PC-9 (cell line): ENCODE measurements at regions not wholly inside any gene's neighbourhood (a gene's known extent, or its start where the extent isn't known, plus 50 kb on each side); places are given as distances from the start of the nearest gene placed in this dataset.
"Not testable (repeated sequence)": the region's sequence is repeated elsewhere in the genome, so short reads cannot be mapped to it uniquely, and the experiment has no call there.

Source experiments
- BruUV-seq: library from RNA; stranded (reverse); fragments of 400-500 nt; replicated peaks from 2 replicates; lab custom pipeline; 2021; lab: Mats Ljungman, UMichigan
- CTCF ChIA-PET: fragments of 300-600 bp; sonication (Branson Sonifier 250); formaldehyde crosslinking; loops from one replicate; lab custom pipeline; 2022; ENCODE audit warnings: antibody characterized with exemption; lab: Charles Lee
- POLR2A ChIA-PET: fragments of 300-600 bp; sonication (Branson Sonifier 250); formaldehyde crosslinking; loops from one replicate; lab custom pipeline; 2022; ENCODE audit warnings: antibody characterized with exemption; ENCODE audit not compliant: unreplicated experiment; lab: Charles Lee
- DNase-seq, 2 experiments: peaks; one replicate each; pipeline versions ENCODE4 v3.0.0 to v3.0.0-alpha.2; 2015 to 2022; ENCODE audit warnings: mixed read lengths in 1 of 2
- H2AFZ ChIP-seq: fragments of 200-600 bp; sonication (generic); 2 replicates; pipeline ENCODE4 v1.8.1; 2017; ENCODE audit warnings: antibody characterized with exemption
- H3F3A ChIP-seq: fragments of 200-600 bp; sonication (generic); 2 replicates; pipeline ENCODE4 v1.8.1; 2017; ENCODE audit warnings: antibody characterized with exemption, mild to moderate bottlenecking, low read depth; ENCODE audit not compliant: insufficient read depth
- H3K27ac ChIP-seq: fragments of 200-600 bp; sonication (generic); 2 replicates; pipeline ENCODE4 v1.6.1; 2016; ENCODE audit warnings: mixed run types
- H3K27me3 ChIP-seq: fragments of 200-600 bp; sonication (generic); 2 replicates; pipeline ENCODE4 v1.6.1; 2016; ENCODE audit warnings: low read depth, mixed run types; ENCODE audit not compliant: insufficient read depth
- H3K36me3 ChIP-seq: fragments of 200-600 bp; sonication (generic); 2 replicates; pipeline ENCODE4 v1.6.1; 2016; ENCODE audit warnings: low read depth, mixed run types
- H3K4me1 ChIP-seq: fragments of 200-600 bp; sonication (generic); replicated peaks from 2 replicates; pipeline ENCODE4 v1.6.1; 2016; ENCODE audit warnings: mixed run types; ENCODE audit not compliant: insufficient read depth
- H3K4me2 ChIP-seq: fragments of 200-600 bp; sonication (generic); 2 replicates; pipeline ENCODE4 v1.6.1; 2017; ENCODE audit warnings: mixed run types
- H3K4me3 ChIP-seq: fragments of 200-600 bp; sonication (generic); 2 replicates; pipeline ENCODE4 v1.6.1; 2016; ENCODE audit warnings: mixed run types
- H3K79me2 ChIP-seq: fragments of 200-600 bp; sonication (generic); 2 replicates; pipeline ENCODE4 v1.6.1; 2017; ENCODE audit warnings: low read depth, mixed run types
- H3K9me2 ChIP-seq: fragments of 200-600 bp; sonication (generic); 2 replicates; pipeline ENCODE4 v1.8.1; 2017; ENCODE audit warnings: mild to moderate bottlenecking; ENCODE audit not compliant: insufficient read depth
- H3K9me3 ChIP-seq: fragments of 200-600 bp; sonication (generic); 2 replicates; pipeline ENCODE4 v1.8.1; 2016; ENCODE audit warnings: low read depth; ENCODE audit not compliant: insufficient read depth
- H4K20me1 ChIP-seq: fragments of 200-600 bp; sonication (generic); 2 replicates; pipeline ENCODE4 v1.8.1; 2017; ENCODE audit not compliant: insufficient read depth
- EZH2 ChIP-seq: fragments of 200-600 bp; sonication (generic); IDR thresholded peaks from 2 replicates; pipeline ENCODE4 v1.8.0; 2017; ENCODE audit warnings: antibody characterized with exemption, low read depth
- intact Hi-C: fragments of 100-400 bp; cut with micrococcal nuclease; formaldehyde crosslinking; loops from one replicate; pipeline ENCODE4 v1.10.0; 2022; ENCODE audit not compliant: unreplicated experiment
- TF ChIP-seq, protein P1 (sequence below): fragments of 200-600 bp; sonication (generic); conservative IDR thresholded peaks from 2 replicates; pipeline ENCODE4 v1.6.1; 2017; ENCODE audit warnings: mixed run types, antibody characterized with exemption, mild to moderate bottlenecking, moderate library complexity

- DNase-seq = no peak
- H3K9me3 ChIP-seq = no peaks in the 10 kb centered on the region; the same call in 1 of the 2 replicates
- no TSS peak for BruUV-seq
- no peaks in the 10 kb centered on the region for H3K79me2 ChIP-seq
- H3K9me2 ChIP-seq = no peaks in the 10 kb centered on the region; the same call in 1 of the 2 replicates
- no peak overlapping the region for H3K4me3 ChIP-seq
- H2AFZ ChIP-seq = no peak overlapping the region
- no peak overlapping the region for H3K4me2 ChIP-seq
- no peaks in the 10 kb centered on the region for H3K4me1 ChIP-seq
- ChIA-PET CTCF (no interaction called here), POLR2A (no interaction called here)
- H3F3A ChIP-seq = no peaks in the 10 kb centered on the region
- TF ChIP-seq EZH2 = no peak
- TF ChIP-seq, protein P1, sequence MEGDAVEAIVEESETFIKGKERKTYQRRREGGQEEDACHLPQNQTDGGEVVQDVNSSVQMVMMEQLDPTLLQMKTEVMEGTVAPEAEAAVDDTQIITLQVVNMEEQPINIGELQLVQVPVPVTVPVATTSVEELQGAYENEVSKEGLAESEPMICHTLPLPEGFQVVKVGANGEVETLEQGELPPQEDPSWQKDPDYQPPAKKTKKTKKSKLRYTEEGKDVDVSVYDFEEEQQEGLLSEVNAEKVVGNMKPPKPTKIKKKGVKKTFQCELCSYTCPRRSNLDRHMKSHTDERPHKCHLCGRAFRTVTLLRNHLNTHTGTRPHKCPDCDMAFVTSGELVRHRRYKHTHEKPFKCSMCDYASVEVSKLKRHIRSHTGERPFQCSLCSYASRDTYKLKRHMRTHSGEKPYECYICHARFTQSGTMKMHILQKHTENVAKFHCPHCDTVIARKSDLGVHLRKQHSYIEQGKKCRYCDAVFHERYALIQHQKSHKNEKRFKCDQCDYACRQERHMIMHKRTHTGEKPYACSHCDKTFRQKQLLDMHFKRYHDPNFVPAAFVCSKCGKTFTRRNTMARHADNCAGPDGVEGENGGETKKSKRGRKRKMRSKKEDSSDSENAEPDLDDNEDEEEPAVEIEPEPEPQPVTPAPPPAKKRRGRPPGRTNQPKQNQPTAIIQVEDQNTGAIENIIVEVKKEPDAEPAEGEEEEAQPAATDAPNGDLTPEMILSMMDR = no peak
- H4K20me1 ChIP-seq = no peaks in the 10 kb centered on the region
- H3K27ac ChIP-seq = no peak overlapping the region
- intact Hi-C loops = no loop called here
- no peaks in the 10 kb centered on the region for H3K36me3 ChIP-seq
- no peaks in the 10 kb centered on the region for H3K27me3 ChIP-seq
These were observed 104.6 kb upstream of the ZNF98 start for GRCh38 chr19:22526661-22527272.

- Histone ChIP-seq H4K20me1 (no peaks in the 10 kb centered on the region), H3K9me3 (no peaks in the 10 kb centered on the region; the same call in 1 of the 2 replicates), H3F3A (no peaks in the 10 kb centered on the region), H3K27me3 (no peaks in the 10 kb centered on the region), H2AFZ (no peak overlapping the region), H3K4me1 (no peaks in the 10 kb centered on the region), H3K4me2 (no peak overlapping the region), H3K27ac (no peak overlapping the region), H3K4me3 (no peak overlapping the region), H3K36me3 (no peaks in the 10 kb centered on the region), H3K9me2 (no peaks in the 10 kb centered on the region; the same call in 1 of the 2 replicates), H3K79me2 (no peaks in the 10 kb centered on the region)
- intact Hi-C loops = no loop called here
- no peak for DNase-seq
- TF ChIP-seq, protein P1 = no peak
- no peak for TF ChIP-seq EZH2
- BruUV-seq = no TSS peak
- ChIA-PET POLR2A (no interaction called here), CTCF (no interaction called here)
These were observed 101.8 kb upstream of the ZNF98 start for GRCh38 chr19:22523940-22524339.

DNA sequence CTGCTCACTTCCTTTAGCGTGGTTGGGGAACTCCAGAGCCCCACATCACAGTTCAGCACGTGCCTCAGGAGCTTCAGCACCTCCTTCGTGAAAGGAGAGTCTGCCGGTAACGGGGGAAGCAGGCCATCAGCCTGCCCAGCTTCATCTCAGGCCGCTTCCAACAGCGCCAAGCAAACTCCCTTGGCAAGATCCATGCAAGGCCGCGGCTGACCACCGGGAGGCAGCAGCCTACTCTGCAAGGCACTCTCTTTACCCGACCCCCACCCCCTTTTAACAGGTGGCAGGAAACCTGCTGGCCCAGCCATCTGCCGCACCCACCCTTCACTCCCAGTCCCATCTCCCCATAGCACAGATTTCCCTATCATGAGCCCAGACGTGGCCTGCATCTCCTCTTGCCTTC is 97.4 kb upstream of the ZNF98 start:
- H4K20me1 ChIP-seq, H3K79me2 ChIP-seq, intact Hi-C loops, H3K9me3 ChIP-seq, DNase-seq, H3K4me3 ChIP-seq, H3K27me3 ChIP-seq, H2AFZ ChIP-seq, H3F3A ChIP-seq, POLR2A ChIA-PET, H3K4me1 ChIP-seq, H3K4me2 ChIP-seq, H3K27ac ChIP-seq, CTCF ChIA-PET, H3K36me3 ChIP-seq, BruUV-seq, H3K9me2 ChIP-seq: not testable (repeated sequence)

GRCh38 chr19:22519152-22519551 is 97.0 kb upstream of the ZNF98 start:
- H3K4me1 ChIP-seq = no peaks in the 10 kb centered on the region
- H3K79me2 ChIP-seq = no peaks in the 10 kb centered on the region
- CTCF ChIA-PET = no interaction called here
- no peaks in the 10 kb centered on the region for H3K27me3 ChIP-seq
- no peak overlapping the region for H3K4me2 ChIP-seq
- POLR2A ChIA-PET = no interaction called here
- TF ChIP-seq, protein P1 = no peak
- no peak for TF ChIP-seq EZH2
- no peaks in the 10 kb centered on the region for H3K9me2 ChIP-seq
- BruUV-seq = no TSS peak
- no peaks in the 10 kb centered on the region for H3K9me3 ChIP-seq
- no peak overlapping the region for H2AFZ ChIP-seq
- no peak overlapping the region for H3K27ac ChIP-seq
- no peaks in the 10 kb centered on the region for H3F3A ChIP-seq
- no peak for DNase-seq
- no peak overlapping the region for H3K4me3 ChIP-seq
- H4K20me1 ChIP-seq = no peaks in the 10 kb centered on the region
- H3K36me3 ChIP-seq = no peaks in the 10 kb centered on the region
- intact Hi-C loops = no loop called here
